HepG2 (cell line): ENCODE measurements at regions not wholly inside any gene's neighbourhood (a gene's known extent, or its start where the extent isn't known, plus 50 kb on each side); places are given as distances from the start of the nearest gene placed in this dataset.

Source experiments
- CHD2 ChIP-seq: IDR thresholded peaks from 2 replicates; pipeline ENCODE4 v1.6.1; 2011; ENCODE audit warnings: low read depth, low read length, improper control_type of control experiment
- CTCF ChIP-seq: sonication (generic); formaldehyde crosslinking; IDR thresholded peaks from 2 replicates; pipeline ENCODE4 v1.5.0; 2020; ENCODE audit warnings: mild to moderate bottlenecking, missing genetic modification reagents, moderate library complexity
- GABPB1 ChIP-seq: IDR thresholded peaks from 2 replicates; pipeline ENCODE4 v1.6.1; 2016; ENCODE audit warnings: mild to moderate bottlenecking, missing genetic modification reagents, moderate library complexity, missing compliant biosample characterization
- GTF2F1 ChIP-seq: fragments of 150-350 bp; IDR thresholded peaks from 2 replicates; pipeline ENCODE4 v1.6.1; 2014; ENCODE audit warnings: low read length
- HNF4A ChIP-seq: sonication (generic); formaldehyde crosslinking; IDR thresholded peaks from 2 replicates; pipeline ENCODE4 v1.4.0; 2020; ENCODE audit warnings: missing genetic modification reagents
- MYC ChIP-seq: sonication (generic); formaldehyde crosslinking; IDR thresholded peaks from 2 replicates; pipeline ENCODE4 v1.9.0; 2021; ENCODE audit warnings: missing genetic modification reagents, borderline replicate concordance
- NCOA1 ChIP-seq: sonication (generic); formaldehyde crosslinking; IDR thresholded peaks from 2 replicates; pipeline ENCODE4 v1.9.0; 2021; ENCODE audit warnings: missing genetic modification reagents
- NFE2L2 ChIP-seq: fragments of 150-350 bp; IDR thresholded peaks from 2 replicates; pipeline ENCODE4 v1.6.1; 2014; ENCODE audit warnings: low read length
- NFYB ChIP-seq: sonication (generic); formaldehyde crosslinking; IDR thresholded peaks from 2 replicates; pipeline ENCODE4 v1.4.0; 2020; ENCODE audit warnings: missing genetic modification reagents
- POLR2A ChIP-seq, 2 experiments: IDR thresholded peaks; 2 replicates each; pipeline ENCODE4 v1.6.1; 2011; ENCODE audit warnings: low read depth in 2 of 2, low read length in 2 of 2, mild to moderate bottlenecking in 1 of 2, moderate library complexity in 1 of 2; ENCODE audit not compliant: insufficient read depth in 1 of 2
- RBFOX2 ChIP-seq: fragments of 200-400 bp; formaldehyde crosslinking; IDR thresholded peaks from 2 replicates; pipeline ENCODE4 v1.6.1; 2017; ENCODE audit warnings: low read depth, mild to moderate bottlenecking, low read length
- ZNF720 ChIP-seq: sonication (generic); formaldehyde crosslinking; IDR thresholded peaks from 2 replicates; pipeline ENCODE4 v1.4.0; 2020; ENCODE audit warnings: missing genetic modification reagents
- ZZZ3 ChIP-seq: sonication (generic); formaldehyde crosslinking; IDR thresholded peaks from 2 replicates; pipeline ENCODE4 v1.4.0; 2020; ENCODE audit warnings: missing genetic modification reagents, mild to moderate bottlenecking, borderline replicate concordance

GRCh38 chr21:27412530-27412929 lies 445.6 kb upstream of the ADAMTS5 start:
- TF ChIP-seq ZZZ3 (CRISPR knock-in tag) (no peak), CTCF (no peak), GTF2F1 (no peak), ZNF720 (CRISPR knock-in tag) (no peak), CHD2 (no peak), RBFOX2 (no peak), NFYB (CRISPR knock-in tag) (no peak), NCOA1 (no peak), POLR2A (IDR thresholded peaks at IDR 0.05; ENCODE audit: insufficient read depth in 1 of 2, low read depth in 2 of 2, low read length in 2 of 2) (no peak), GABPB1 (CRISPR knock-in tag) (no peak), MYC (CRISPR knock-in tag) (no peak), HNF4A (no peak), NFE2L2 (no peak)
